Ishikawa (cell line): ENCODE measurements at regions not wholly inside any gene's neighbourhood (a gene's known extent, or its start where the extent isn't known, plus 50 kb on each side); places are given as distances from the start of the nearest gene placed in this dataset.

Experiments used
- CEBPB ChIP-seq: IDR thresholded peaks from 2 replicates; pipeline ENCODE4 v1.6.1; 2012
- CREB1 ChIP-seq: IDR thresholded peaks from 2 replicates; pipeline ENCODE4 v1.6.1; 2012; ENCODE audit warnings: low read depth
- EGR1 ChIP-seq: IDR thresholded peaks from 2 replicates; pipeline ENCODE4 v1.6.1; 2012
- EP300 ChIP-seq: IDR thresholded peaks from 2 replicates; pipeline ENCODE4 v1.6.1; 2012; ENCODE audit warnings: borderline replicate concordance
- FOXM1 ChIP-seq: IDR thresholded peaks from 2 replicates; pipeline ENCODE4 v1.6.1; 2012; ENCODE audit warnings: low read depth, borderline replicate concordance
- NFIC ChIP-seq: IDR thresholded peaks from 2 replicates; pipeline ENCODE4 v1.6.1; 2012
- RAD21 ChIP-seq: IDR thresholded peaks from 2 replicates; pipeline ENCODE4 v1.6.1; 2012; ENCODE audit warnings: low read depth
- TAF1 ChIP-seq: IDR thresholded peaks from 2 replicates; pipeline ENCODE4 v1.6.1; 2012; ENCODE audit warnings: low read depth, mild to moderate bottlenecking
- TCF12 ChIP-seq: IDR thresholded peaks from 2 replicates; pipeline ENCODE4 v1.6.1; 2012; ENCODE audit warnings: low read depth
- YY1 ChIP-seq: IDR thresholded peaks from 2 replicates; pipeline ENCODE4 v1.6.1; 2012; ENCODE audit warnings: low read depth
- TF ChIP-seq, protein P1 (sequence below): IDR thresholded peaks from 2 replicates; pipeline ENCODE4 v1.6.1; 2012
- TF ChIP-seq, protein P2 (sequence below): IDR thresholded peaks from 2 replicates; pipeline ENCODE4 v1.6.1; 2012; ENCODE audit warnings: low read depth, mild to moderate bottlenecking
- TF ChIP-seq, protein P3 (sequence below): IDR thresholded peaks from 2 replicates; pipeline ENCODE4 v1.6.1; 2012

DNA sequence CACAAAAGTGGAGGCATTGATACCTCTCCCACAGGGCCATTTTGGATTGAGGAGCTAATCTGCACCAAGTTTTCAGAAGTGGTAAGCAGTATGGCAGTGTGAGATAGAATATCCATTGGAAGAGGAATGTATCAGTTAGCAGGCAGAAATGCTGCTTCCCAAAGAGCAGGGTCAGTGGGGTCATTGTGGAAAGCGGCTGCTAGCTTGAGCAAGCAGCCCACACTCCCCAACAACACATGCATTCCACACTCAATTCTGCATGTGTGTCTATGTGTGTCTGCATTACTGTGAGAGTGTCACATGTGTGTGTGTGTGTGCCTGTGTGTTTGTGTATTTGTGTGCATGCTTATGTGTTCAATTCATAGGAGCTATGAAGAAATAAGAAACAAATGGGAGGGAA, 190.9 kb upstream of the FOXA2 start:
- TF ChIP-seq CEBPB (no peak), EP300 (no peak), CREB1 (no peak), FOXM1 (no peak), RAD21 (no peak), EGR1 (no peak), TCF12 (no peak), TAF1 (no peak), YY1 (no peak), NFIC (no peak)
- TF ChIP-seq, protein P1, sequence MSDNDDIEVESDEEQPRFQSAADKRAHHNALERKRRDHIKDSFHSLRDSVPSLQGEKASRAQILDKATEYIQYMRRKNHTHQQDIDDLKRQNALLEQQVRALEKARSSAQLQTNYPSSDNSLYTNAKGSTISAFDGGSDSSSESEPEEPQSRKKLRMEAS, result no peak
- TF ChIP-seq, protein P2, sequence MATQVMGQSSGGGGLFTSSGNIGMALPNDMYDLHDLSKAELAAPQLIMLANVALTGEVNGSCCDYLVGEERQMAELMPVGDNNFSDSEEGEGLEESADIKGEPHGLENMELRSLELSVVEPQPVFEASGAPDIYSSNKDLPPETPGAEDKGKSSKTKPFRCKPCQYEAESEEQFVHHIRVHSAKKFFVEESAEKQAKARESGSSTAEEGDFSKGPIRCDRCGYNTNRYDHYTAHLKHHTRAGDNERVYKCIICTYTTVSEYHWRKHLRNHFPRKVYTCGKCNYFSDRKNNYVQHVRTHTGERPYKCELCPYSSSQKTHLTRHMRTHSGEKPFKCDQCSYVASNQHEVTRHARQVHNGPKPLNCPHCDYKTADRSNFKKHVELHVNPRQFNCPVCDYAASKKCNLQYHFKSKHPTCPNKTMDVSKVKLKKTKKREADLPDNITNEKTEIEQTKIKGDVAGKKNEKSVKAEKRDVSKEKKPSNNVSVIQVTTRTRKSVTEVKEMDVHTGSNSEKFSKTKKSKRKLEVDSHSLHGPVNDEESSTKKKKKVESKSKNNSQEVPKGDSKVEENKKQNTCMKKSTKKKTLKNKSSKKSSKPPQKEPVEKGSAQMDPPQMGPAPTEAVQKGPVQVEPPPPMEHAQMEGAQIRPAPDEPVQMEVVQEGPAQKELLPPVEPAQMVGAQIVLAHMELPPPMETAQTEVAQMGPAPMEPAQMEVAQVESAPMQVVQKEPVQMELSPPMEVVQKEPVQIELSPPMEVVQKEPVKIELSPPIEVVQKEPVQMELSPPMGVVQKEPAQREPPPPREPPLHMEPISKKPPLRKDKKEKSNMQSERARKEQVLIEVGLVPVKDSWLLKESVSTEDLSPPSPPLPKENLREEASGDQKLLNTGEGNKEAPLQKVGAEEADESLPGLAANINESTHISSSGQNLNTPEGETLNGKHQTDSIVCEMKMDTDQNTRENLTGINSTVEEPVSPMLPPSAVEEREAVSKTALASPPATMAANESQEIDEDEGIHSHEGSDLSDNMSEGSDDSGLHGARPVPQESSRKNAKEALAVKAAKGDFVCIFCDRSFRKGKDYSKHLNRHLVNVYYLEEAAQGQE, result no peak
- TF ChIP-seq, protein P3, sequence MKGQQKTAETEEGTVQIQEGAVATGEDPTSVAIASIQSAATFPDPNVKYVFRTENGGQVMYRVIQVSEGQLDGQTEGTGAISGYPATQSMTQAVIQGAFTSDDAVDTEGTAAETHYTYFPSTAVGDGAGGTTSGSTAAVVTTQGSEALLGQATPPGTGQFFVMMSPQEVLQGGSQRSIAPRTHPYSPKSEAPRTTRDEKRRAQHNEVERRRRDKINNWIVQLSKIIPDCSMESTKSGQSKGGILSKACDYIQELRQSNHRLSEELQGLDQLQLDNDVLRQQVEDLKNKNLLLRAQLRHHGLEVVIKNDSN, result no peak
